Sigmoid colon (tissue), 6 donors: ENCODE measurements at regions not wholly inside any gene's neighbourhood (a gene's known extent, or its start where the extent isn't known, plus 50 kb on each side); places are given as distances from the start of the nearest gene placed in this dataset.

Experiments
- DNase-seq: peaks from one replicate; pipeline ENCODE4 v3.0.0-alpha.2; 2019
- H3K27ac ChIP-seq, 4 donors: fragments of 200-600 bp; sonication (generic); one replicate each; pipeline ENCODE4 v1.5.1; 2016 to 2019; ENCODE audit warnings: mild to moderate bottlenecking in 1 of 4
- H3K27me3 ChIP-seq, 3 donors: fragments of 200-600 bp; sonication (generic); one replicate each; pipeline ENCODE4 v1.5.1; 2019; ENCODE audit warnings: mild to moderate bottlenecking in 1 of 3
- H3K36me3 ChIP-seq, 4 donors: fragments of 200-600 bp; sonication (generic); one replicate each; pipeline ENCODE4 v1.5.1; 2016 to 2019
- H3K4me1 ChIP-seq, 4 donors: fragments of 200-600 bp; sonication (generic); one replicate each; pipeline ENCODE4 v1.5.1; 2017 to 2019
- H3K4me3 ChIP-seq, 4 donors: fragments of 200-600 bp; sonication (generic); one replicate each; pipeline ENCODE4 v1.5.1; 2017 to 2019; ENCODE audit warnings: mild to moderate bottlenecking in 2 of 4, moderate library complexity in 1 of 4
- H3K9me3 ChIP-seq, 4 donors: fragments of 200-600 bp in 3 of 4; sonication (generic) in 3 of 4; one replicate each; pipeline versions ENCODE4 v1.5.1 to v1.6.1; 2013 to 2019
- EP300 ChIP-seq, 4 donors: sonication (generic); formaldehyde crosslinking; IDR thresholded peaks; one replicate each; pipeline ENCODE4 v1.6.1; 2017; ENCODE audit warnings: antibody characterized with exemption in 4 of 4
- POLR2A ChIP-seq, 2 donors: fragments of 450-650 bp; IDR thresholded peaks; one replicate each; pipeline ENCODE4 v1.6.1; 2016; ENCODE audit warnings: antibody characterized with exemption in 2 of 2, mild to moderate bottlenecking in 2 of 2, moderate library complexity in 2 of 2
- POLR2AphosphoS5 ChIP-seq, 4 donors: sonication (generic); formaldehyde crosslinking; IDR thresholded peaks; one replicate each; pipeline ENCODE4 v1.6.1; 2017; ENCODE audit warnings: antibody characterized with exemption in 4 of 4
- whole genome bisulfite sequencing, 2 donors: extraction: QIAGEN DNeasy Blood & Tissue Kit; methylation state at CpG; one replicate each; pipeline ENCODE4 v1.1.7; 2013; 5-methylcytosine and 5-hydroxymethylcytosine counted together
- intact Hi-C: fragments of 100-400 bp; cut with DNase I; formaldehyde crosslinking; loops from one replicate; pipeline ENCODE4 v1.15.1; 2023
- TF ChIP-seq, protein P1 (sequence below), 4 experiments: fragments of 450-650 bp in 3 of 4; fragments of 200-600 bp in 1 of 4; IDR thresholded peaks; one replicate each; pipeline ENCODE4 v1.5.1; 2016 to 2019; ENCODE audit warnings: antibody characterized with exemption in 4 of 4, mild to moderate bottlenecking in 3 of 4, moderate library complexity in 2 of 4
- donor health status: healthy with polysubstance abuse.
- donor health status: healthy.

DNA sequence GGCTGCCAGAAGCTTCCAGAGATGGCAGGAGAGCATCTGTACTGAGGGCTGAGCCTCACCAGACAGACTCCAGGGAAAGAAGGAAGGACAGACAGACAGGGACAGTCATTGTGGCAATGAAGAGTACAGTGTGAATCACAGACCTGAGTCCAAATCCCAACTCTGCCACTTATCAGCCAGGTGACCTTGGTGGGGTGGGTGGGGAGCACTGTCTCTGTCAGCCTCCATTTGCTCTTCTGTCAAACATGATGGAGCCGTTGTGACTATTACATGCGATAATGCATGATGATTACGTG, 85.9 kb upstream of the FSTL4 start:
- no peaks in the 10 kb centered on the region for H3K36me3 ChIP-seq
- 85 to 93% methylated on average over 3 of the region's 3 CpGs for WGBS, 2 donors
- intact Hi-C loops, result no loop called here

DNA sequence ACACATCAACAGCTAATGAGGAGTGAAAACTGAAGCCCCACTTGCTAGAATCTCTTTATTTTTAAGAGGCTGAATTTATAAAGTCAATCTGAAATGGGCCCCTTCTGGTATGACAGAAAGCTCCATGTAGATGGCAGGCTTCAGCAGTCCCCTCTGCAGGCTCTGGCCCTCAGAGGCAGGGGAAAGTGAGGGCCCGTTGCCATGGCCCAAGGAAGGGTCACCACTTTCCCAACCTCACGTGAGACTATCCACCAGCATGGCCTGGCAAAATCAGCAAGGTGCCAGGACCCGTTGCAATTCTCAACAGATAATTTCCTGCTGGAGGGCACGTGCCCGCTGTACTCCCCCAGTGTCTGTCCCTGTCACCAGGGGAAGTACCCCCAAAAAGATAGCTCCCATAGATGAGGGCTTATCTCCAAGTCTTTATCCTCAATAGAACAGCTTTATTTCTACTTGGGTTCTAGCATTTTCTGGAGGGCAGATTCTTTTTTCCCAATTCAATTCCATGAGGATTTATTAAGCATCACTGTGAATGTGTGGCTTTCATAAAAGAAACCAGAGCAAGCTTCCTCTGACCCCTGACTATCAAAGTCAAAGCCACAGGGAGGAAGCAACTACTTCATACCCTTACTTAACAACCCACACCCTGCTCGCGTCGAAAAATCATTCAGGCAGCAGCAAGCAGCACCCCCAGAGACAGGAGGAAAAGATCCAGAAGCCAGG, 85.4 kb upstream of the FSTL4 start:
- Histone ChIP-seq H3K9me3 (no peaks in the 10 kb centered on the region), H3K27ac (no peak overlapping the region), H3K4me1 (no peaks in the 10 kb centered on the region), H3K36me3 (no peaks in the 10 kb centered on the region), H3K27me3 (no peaks in the 10 kb centered on the region), H3K4me3 (no peak overlapping the region)
- DNase-seq, result peak; percentile 33
- 61 to 78% methylated on average over 8 of the region's 8 CpGs for WGBS, 2 donors
- TF ChIP-seq EP300 (IDR thresholded peaks at IDR 0.05) (no peak), POLR2A (IDR thresholded peaks at IDR 0.05) (no peak), POLR2AphosphoS5 (IDR thresholded peaks at IDR 0.05) (no peak)
- TF ChIP-seq, protein P1, sequence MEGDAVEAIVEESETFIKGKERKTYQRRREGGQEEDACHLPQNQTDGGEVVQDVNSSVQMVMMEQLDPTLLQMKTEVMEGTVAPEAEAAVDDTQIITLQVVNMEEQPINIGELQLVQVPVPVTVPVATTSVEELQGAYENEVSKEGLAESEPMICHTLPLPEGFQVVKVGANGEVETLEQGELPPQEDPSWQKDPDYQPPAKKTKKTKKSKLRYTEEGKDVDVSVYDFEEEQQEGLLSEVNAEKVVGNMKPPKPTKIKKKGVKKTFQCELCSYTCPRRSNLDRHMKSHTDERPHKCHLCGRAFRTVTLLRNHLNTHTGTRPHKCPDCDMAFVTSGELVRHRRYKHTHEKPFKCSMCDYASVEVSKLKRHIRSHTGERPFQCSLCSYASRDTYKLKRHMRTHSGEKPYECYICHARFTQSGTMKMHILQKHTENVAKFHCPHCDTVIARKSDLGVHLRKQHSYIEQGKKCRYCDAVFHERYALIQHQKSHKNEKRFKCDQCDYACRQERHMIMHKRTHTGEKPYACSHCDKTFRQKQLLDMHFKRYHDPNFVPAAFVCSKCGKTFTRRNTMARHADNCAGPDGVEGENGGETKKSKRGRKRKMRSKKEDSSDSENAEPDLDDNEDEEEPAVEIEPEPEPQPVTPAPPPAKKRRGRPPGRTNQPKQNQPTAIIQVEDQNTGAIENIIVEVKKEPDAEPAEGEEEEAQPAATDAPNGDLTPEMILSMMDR (IDR thresholded peaks at IDR 0.05), result no peak
- intact Hi-C loops, result no loop called here

More for the DNA sequence above, 85.9 kb upstream of the FSTL4 start:
- H3K27me3 ChIP-seq, result no peaks in the 10 kb centered on the region
- H3K9me3 ChIP-seq, result no peaks in the 10 kb centered on the region
- no peak overlapping the region for H3K27ac ChIP-seq
- H3K4me1 ChIP-seq, result no peaks in the 10 kb centered on the region
- H3K4me3 ChIP-seq, result no peak overlapping the region
- DNase-seq, result no peak
- TF ChIP-seq POLR2AphosphoS5 (IDR thresholded peaks at IDR 0.05), result no peak
- TF ChIP-seq EP300 (IDR thresholded peaks at IDR 0.05), result no peak
- no peak for TF ChIP-seq POLR2A (IDR thresholded peaks at IDR 0.05)
- TF ChIP-seq, protein P1 (IDR thresholded peaks at IDR 0.05), result no peak

- H3K4me3 ChIP-seq, result no peak overlapping the region
- TF ChIP-seq, protein P1 (IDR thresholded peaks at IDR 0.05), result no peak
- TF ChIP-seq EP300 (IDR thresholded peaks at IDR 0.05), result no peak
- TF ChIP-seq POLR2AphosphoS5 (IDR thresholded peaks at IDR 0.05), result no peak
- TF ChIP-seq POLR2A (IDR thresholded peaks at IDR 0.05), result no peak
- DNase-seq, result peak; percentile 25
- no peaks in the 10 kb centered on the region for H3K36me3 ChIP-seq
- intact Hi-C loops, result no loop called here
- WGBS, 2 donors, result 91 to 92% methylated on average over 10 of the region's 10 CpGs
- no peak overlapping the region for H3K27ac ChIP-seq
- H3K9me3 ChIP-seq, result no peaks in the 10 kb centered on the region
- H3K27me3 ChIP-seq, result no peaks in the 10 kb centered on the region
- H3K4me1 ChIP-seq, result no peaks in the 10 kb centered on the region
Observed at GRCh38 chr5:133696782-133697507, 84.6 kb upstream of the FSTL4 start.

DNA sequence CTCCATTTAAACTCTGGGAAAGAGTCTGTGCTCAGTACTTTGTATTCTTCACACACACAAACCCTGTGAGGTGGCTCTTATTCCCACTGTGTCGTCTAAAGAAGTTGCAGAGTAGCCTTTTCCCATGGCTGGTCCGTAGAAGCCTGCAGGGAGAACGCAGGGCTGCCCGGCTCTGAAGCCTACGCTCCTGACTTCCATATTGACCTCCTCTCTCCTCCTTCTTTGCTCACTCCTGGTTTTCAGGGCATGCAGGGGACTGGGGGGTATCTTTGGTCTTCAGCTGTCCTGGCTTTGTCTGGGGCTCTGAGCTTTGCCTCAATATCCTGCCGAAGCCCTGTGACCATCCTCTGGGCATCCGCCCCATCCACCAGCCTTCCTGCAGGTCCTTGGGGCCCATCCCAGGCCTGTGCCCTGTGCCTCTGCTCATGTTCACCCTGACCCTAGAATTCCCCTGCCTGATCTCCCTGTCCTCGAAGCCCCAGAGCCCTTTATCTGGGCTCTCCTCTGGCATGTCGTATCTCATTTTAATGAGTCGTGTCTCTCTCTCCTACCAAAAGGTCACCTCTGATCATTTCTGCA, 83.8 kb upstream of the FSTL4 start:
- Histone ChIP-seq H3K4me1 (no peaks in the 10 kb centered on the region), H3K4me3 (no peak overlapping the region), H3K27ac (no peak overlapping the region), H3K36me3 (no peaks in the 10 kb centered on the region), H3K27me3 (peaks cover 0 to 4% (median 0%) of the 10 kb centered on the region in 3 donors), H3K9me3 (no peaks in the 10 kb centered on the region)
- intact Hi-C loops, result no loop called here
- no peak for TF ChIP-seq EP300 (IDR thresholded peaks at IDR 0.05)
- no peak for TF ChIP-seq POLR2A (IDR thresholded peaks at IDR 0.05)
- TF ChIP-seq, protein P1 (IDR thresholded peaks at IDR 0.05), result no peak
- no peak for TF ChIP-seq POLR2AphosphoS5 (IDR thresholded peaks at IDR 0.05)
- peak; percentile 24 for DNase-seq
- 80 to 87% methylated on average over 10 of the region's 10 CpGs for WGBS, 2 donors
